GM18858 (cell line): ENCODE measurements at regions not wholly inside any gene's neighbourhood (a gene's known extent, or its start where the extent isn't known, plus 50 kb on each side); places are given as distances from the start of the nearest gene placed in this dataset.
A peak's percentile ranks its signal among the peaks of the same experiment; 100 is the strongest.

ENCODE experiments used
- ATAC-seq: cut with Tn5 transposase; IDR thresholded peaks from one replicate; pipeline ENCODE4 v1.9.1; 2021; ENCODE audit not compliant: unreplicated experiment

DNA sequence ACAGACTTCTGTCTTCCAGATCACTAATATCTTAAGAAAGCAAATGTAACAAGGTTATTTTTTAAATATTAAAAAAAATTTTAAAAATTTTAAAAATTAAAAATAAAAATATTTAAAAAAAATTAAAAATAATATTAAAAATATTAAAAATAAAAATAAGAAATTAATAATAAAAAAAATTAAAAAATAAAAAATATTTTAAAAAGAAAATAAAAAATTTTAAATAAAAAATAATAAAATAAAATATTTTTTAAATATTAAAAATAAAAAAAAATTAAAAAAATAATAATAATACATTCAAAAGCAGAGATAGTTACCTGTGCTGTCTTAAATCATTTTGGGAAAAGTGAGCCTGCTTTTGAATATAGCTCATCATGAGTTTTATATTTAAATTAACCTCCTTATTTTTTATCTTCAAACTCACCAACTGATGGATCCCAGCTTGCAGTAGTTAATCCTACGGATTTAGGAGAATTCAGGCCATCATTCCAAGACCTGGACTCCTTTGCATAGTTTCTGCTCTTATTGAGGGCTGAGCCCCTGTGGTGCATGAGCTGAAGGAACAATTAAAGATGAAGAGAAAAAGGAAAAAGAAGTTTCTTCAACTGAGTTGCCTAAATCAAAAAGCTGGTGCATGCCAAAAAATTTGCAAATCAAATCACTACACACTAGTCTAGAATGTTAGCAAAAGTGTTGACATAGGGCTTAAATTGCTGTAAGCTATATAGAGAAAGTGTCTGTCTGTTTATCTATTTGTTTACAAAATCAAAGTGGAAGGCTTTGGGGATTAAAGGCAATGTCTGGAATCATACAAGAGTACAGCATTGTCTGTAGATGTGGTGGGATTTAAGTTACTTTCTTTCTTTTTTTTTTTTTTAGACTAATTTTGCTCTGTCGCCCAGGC is 50.5 kb upstream of the ZNF438 start:
- ATAC-seq = no peak

DNA sequence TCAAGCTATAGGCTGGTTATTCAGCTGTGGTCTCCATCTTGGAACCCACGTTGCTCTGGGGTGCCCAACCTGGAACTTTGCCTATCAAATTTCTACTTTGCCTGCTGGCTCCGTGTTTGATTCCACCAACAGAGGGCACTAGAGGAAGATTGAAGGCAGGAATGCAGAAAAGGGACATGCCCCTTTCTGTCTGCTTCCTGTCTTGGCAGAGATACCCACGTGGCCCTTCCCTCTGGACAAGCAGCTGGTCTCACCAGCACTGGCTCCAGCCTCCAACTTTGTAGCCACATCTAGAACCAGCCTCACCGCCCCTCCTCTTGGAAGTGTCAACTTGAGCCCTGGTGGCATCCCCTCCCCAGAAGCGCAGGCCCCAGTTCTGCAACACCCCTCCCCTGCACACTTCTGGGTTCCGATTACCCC is 52.1 kb upstream of the ZNF438 start:
- no peak for ATAC-seq

- ATAC-seq = no peak
Observed at GRCh38 chr10:31087011-31087410, 55.3 kb upstream of the ZNF438 start.

DNA sequence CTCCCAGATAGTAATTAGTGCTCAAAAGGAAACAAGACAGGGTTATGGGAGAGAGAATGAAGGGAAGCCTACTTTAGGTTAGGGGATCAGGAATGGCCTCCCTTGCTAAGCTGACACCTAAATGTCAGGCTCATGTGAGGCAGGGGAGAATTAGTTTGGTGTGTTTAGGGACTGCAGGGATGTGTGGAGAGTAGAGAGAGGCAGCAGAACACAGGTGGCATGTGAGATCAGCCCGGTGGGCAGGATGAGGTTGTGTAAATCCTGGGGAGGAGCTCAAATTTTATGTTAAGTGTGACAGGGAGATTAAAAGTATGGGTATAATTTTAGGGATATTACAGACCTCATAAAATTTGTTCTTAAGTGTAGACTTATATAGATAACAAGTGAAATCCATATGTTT is 56.2 kb upstream of the ZNF438 start:
- ATAC-seq = no peak

DNA sequence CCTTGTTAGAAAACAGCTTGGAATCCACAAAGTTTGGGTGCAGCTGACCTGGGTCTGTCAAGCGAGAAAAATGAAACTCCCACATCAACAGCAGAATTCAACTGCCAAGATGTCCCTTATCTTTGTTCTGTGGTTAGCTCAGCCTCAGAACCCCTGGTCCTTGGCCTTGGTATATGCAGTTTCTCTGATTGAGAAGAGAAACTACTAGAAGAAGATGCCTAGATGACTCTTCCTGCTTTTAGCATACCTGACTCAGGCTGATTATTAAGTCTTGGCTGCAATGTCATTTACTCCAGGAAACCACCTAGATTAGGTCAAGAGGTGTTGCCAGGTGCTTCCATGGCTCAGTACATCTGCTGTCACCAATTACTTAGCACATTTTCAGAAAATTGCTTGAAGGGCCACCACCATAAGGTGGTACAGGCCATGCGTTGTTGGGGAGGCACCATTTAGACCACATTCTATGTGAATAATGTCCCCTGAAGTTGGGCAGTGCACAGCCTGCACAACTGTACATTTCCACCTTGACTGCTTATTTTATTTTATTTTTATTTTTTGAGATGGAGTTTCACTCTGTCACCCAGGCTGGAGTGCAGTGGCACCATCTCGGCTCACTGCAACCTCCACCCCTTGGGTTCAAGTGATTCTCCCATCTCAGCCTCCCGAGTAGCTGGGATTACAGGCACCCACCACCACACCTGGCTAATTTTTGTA is 59.4 kb upstream of the ZNF438 start:
- ATAC-seq = peak; percentile 49

DNA sequence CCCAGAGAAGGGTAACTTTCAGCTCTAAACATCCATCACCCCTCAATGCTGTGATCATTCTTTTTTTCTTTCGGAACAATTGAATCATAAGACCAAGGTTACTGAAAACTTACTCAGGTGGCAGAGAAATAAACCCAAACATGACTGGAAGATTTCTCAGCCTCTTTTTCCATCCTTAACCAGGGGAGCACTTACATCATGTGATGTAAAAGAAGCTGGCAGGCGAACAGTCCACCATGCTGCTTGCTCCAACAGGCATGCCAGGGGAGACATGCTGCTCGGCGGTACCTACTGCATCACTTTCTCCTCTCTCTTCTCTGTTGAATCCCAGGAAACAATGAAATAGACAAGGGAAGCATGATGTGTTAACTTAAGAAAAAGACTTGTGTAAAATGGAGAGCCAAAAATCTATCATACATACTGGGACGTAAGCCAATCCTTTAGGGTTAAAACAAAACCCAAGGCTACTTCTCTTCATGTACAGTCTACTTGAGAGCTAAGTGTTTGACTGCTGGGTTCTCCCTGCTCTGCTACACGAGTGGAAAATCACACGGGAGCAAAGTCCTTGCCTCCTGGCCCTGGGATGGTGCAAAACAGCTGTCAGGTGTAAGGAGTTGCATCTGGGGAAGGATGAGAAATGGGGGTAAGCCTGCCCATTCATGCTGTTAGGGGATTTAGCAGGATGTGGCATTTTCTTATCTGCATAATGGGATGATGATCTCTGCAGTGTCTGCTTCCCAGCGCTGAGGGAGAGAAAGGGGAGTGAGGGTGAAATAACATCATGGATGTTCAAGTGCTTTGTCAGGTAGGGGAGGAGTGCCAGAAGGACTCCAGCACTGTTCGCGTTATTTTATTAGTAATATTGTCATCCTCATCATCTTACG is 64.3 kb upstream of the ZNF438 start:
- ATAC-seq = no peak

DNA sequence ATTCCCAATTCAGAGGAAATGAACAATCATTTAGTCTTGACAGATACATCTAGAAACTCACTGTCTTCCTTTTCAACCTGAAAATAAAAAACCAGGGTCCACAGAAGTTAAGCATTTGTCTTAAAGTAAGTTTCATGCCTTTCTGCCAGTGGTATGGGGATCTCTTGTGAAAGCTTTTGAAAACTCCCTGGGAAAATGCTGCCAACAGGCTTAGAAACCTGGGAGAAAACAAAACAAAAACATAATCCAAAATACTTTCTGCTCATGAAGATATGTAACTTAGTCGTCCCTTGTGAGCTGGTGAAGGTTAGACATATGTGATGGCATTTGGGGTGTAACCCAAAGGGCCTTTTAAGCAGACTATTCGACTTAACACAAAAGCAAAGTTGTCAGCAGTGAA is 66.4 kb upstream of the ZNF438 start:
- ATAC-seq = no peak

DNA sequence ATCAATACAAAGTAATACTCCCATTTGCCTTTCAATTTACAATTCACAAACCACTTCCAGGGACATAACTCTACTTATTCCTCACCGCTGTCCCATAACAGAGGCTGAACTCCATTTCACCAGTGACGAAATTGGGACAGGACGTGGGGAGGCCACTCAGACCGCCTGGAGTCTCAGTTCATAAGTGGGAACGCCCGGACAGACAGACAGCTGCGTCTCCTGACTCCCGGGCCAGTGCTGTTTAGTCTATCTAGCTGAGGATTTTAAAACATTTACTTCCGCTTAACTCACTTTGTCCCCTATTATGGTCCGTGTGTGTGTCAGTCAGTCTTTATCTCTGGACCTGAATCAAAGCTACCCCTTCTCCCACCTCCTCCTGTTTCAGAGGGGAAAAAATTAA is 67.4 kb upstream of the ZNF438 start:
- no peak for ATAC-seq

DNA sequence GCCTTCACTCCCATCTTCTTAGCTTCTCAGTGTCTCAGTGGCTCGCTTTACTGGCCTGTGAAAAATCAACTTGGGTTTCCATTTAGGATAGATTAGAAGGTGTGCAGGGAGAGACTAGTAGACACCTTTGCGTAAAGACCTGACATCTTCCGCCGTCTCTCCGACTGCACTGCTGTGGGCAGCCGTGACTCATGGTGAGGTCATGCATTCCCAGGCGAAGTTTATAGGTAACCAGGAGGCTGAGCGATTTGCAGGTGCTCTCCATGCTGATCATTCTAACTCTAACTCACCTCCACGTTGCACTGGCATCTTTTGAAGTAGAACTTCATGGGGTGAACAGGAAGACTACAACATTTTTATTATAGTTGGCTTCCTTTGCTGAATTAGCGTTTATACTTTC is 68.0 kb upstream of the ZNF438 start:
- ATAC-seq = no peak

DNA sequence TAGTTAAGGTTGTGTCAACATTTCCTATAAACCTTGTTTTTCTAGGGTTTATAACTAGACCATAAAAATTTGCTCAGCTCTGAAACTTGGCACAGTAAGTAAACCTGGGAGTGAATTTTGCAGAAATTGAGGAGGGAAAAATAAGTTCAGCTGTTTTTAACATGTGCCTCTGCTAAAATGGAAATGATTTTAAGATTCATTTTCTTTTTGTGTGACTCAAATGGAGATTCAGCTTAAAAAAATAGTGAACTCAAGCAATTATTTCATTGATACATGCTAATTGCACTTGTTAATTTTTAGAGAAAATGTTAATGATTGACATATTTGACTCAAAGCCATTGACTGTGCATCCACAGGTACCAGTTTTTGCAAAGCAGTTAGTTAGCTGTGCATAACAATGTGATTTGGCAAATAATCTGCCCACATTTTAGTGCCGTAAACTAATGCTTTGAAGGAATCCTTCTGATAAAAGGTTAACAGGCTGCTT is 68.5 kb upstream of the ZNF438 start:
- no peak for ATAC-seq

DNA sequence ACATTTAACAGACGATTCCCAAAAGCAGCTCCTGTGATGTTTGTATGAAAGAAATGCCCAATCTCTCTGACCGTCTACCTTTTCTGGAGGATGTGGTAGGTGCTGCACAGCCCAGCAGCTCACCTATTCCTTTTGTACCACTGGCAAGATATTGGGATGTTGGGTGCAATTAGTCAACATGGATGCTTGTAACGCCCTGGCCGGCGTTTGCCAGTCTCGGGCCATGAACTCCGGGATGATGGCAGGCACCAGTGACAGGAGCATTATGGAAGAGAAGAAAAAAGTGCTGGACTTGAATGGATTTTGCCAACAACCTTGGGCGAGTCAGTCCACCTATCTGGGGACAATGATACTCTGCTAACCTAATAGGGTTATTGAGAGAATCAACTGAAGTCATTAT is 69.0 kb upstream of the ZNF438 start:
- ATAC-seq = no peak

- ATAC-seq = peak; percentile 66
Observed at GRCh38 chr10:31101123-31101522, 69.5 kb upstream of the ZNF438 start.

DNA sequence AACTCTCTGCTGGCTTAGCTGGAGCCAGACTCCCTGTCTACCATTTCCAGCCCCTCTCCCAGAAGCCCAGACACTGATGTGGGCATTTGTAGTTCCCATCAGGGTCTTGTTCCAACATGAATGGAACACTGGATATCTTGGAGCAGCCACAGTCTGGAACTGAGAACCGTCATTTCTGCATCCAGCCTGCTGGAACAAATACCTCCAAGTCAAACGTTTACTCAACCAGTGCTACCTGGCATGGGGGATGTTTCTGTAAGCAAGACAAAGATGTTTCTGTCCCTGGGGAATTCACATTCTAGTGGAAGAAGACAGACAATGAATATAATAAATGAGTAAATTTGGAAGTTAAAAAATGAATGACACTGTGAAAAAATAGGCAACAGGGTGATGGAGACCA is 70.8 kb upstream of the ZNF438 start:
- no peak for ATAC-seq

GRCh38 chr10:31103112-31103511 is 71.4 kb upstream of the ZNF438 start:
- no peak for ATAC-seq

DNA sequence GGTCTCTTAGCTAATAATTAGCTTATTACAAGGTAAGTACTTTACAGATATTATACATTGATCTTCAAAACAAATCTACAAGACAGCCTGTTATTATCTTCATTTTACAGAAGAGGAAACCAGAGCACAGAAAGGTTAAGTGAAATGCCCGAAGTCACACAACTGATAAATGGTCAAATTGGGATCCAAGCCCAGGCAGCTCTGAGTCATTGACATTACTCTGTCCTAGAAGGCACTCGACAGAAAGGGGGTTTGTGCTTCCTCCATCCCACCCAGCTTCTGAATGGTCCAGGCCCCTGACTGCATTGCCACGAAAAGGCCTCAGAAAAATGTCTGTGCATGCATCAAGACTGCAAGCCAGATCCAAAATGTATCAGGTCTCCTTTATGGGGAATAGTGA is 81.3 kb upstream of the ZNF438 start:
- ATAC-seq = no peak

DNA sequence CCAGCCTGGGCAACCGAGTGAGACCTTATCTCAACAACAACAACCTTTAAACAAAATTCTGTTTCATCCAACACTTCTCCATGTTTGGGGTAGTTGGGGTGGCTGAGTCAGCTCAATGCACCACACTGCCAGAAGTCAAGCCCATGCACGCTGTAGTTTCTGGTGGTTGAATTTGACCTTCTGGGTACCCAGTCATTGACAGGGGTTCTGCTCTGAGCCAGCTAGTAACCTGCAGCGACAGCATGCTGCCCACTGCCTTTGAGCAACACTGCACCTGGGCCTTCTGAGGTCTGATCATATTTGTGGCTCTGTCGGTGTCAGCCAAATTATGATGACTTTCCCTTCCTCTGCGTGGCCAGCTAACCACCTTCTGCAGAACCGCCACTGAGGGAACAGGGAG is 84.6 kb upstream of the ZNF438 start:
- ATAC-seq = no peak

DNA sequence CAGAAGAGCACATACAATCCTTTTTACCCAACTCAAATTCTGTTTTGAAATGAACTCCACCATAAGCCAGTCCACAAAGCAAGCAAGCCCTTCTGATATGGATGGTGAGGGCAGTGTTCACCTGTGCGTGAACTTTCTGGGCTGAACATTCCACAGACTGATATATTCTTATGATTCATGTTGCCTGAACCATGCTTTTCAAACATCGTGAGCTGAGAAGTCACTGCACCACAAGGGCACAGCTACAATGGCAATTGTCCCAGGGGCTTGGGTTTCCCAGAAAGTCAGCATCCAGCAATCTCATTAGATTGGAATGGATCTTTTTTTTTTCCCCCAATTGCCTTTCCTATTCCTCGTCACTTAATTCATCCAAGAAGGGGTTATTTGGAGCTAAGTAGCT is 86.9 kb upstream of the ZNF438 start:
- ATAC-seq = no peak

DNA sequence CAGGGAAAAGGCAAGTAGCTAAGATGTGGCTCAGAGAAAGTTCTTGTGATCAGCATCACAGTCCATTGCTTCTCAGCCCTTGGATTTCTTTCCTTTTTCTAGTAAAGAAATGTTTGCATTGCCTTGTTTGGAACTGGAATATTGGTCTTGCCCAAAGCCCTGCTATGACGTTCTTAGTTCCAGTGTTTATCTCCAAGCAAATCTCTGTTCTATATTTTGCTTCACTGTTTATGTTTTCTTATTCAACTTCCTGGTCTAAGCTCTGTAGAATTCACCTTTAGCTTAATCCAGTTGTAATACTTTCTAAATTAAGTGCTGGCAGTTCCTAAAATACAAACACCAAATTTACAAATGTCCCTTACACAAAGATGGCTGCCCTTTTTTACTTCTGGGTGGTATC is 88.7 kb upstream of the ZNF438 start:
- no peak for ATAC-seq

DNA sequence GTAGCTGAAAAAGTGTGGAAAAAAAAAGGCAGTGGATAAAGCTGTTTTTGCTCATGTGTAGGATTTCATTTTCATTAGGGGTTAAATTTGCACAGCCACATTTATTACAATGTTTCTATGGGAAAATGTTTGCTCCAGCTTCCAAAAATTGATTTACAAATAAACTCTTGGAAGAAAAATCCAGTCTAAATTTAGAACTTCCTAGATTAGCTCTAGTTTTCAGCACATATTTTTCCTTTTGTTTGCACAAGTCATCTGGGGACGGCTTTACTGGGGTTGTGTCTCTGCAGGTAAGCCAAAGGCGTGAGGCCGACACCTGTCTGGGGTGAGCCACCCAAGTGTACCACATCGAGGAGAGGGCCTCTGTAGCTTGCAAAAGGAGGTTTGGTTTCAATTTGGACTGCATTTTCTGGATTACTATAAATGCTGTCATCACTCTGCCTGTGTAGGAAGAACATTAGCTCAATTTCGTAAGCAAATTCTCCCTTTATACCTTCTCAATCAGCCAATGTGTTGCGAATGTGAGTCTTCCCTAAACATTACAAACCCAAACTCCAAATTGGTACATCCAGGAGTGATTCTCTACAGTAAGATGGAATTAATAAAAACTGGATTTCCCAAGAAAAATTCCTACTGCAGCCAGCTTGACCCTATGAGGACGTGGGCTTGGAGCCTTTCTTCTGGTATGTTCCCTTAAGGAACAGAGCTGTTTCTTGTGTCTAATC is 89.5 kb upstream of the ZNF438 start:
- no peak for ATAC-seq

- no peak for ATAC-seq
Observed at GRCh38 chr10:31121757-31122577, 90.3 kb upstream of the ZNF438 start.
